GM12872 (cell line): ENCODE measurements at regions not wholly inside any gene's neighbourhood (a gene's known extent, or its start where the extent isn't known, plus 50 kb on each side); places are given as distances from the start of the nearest gene placed in this dataset.

Experiments used
- CTCF ChIP-seq: IDR thresholded peaks from 3 replicates; pipeline ENCODE4 v1.5.1; 2011; ENCODE audit warnings: low read depth, mild to moderate bottlenecking, low read length, moderate library complexity; ENCODE audit not compliant: insufficient read depth

GRCh38 chr4:111720866-111721265, 424.4 kb upstream of the FAM241A start:
- no peak for TF ChIP-seq CTCF

DNA sequence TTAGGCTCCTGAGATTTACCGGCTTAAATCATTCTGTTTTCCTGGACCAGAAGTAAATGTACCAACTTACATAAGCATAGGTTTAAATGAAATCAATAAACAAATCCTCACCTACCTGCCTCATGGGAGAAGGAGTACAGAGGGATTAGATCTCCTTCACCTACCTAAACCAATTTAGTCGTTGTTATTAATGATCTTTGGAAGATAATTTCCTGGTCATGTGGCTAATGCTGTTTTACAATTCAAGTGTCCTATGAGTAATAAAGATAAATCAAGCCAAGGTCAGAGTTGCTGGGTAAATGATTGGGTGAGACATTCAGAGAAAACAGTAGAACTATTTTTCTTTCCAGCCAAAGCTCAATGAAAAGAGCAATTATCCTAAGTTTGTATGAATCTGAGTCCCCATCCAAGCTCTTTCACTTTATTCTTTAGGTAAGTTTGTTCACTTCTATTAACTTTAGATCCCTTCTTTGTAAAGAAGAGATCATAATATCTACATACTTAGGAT, 423.0 kb upstream of the FAM241A start:
- TF ChIP-seq CTCF, result no peak

DNA sequence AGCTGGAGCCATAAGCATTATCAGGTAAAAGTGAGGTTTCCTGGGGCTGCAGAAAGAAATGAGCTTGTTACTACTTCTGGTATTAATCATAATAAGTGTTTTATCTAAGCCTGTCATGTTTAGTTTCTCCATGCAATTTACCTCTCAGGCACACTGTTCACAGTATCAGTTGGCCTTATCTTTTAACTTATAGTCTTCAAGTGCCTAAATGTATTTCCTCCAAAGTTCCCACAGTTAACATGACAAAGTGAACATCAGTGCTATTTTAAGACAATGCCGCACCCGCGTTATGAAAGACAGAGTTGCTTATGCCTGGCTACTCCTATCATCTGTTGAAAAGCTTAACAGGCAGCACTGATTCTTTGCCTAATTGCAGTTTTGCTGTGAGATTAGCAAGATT, 408.7 kb upstream of the FAM241A start:
- no peak for TF ChIP-seq CTCF

GRCh38 chr4:111744847-111745246, 400.4 kb upstream of the FAM241A start:
- no peak for TF ChIP-seq CTCF

- TF ChIP-seq CTCF, result no peak
Observed at GRCh38 chr4:111748157-111748556, 397.1 kb upstream of the FAM241A start.

DNA sequence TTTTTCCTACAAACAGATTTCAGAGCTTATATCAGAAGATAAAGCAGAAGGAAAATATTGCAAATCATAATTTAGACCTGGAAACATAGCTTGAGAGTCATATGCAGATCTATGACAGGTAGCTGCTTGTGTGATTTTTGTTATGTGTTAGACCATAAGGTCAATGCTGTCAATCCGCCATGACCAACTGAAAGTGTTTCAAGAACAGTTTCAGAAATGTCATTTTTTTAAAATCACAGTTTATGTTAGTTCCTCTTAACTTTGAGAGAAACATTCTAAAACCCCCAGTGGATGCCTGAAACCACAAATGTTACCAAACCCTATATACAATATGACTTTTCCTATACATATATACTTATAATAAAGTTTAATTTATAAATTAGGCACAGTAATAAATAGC, 391.3 kb upstream of the FAM241A start:
- no peak for TF ChIP-seq CTCF

DNA sequence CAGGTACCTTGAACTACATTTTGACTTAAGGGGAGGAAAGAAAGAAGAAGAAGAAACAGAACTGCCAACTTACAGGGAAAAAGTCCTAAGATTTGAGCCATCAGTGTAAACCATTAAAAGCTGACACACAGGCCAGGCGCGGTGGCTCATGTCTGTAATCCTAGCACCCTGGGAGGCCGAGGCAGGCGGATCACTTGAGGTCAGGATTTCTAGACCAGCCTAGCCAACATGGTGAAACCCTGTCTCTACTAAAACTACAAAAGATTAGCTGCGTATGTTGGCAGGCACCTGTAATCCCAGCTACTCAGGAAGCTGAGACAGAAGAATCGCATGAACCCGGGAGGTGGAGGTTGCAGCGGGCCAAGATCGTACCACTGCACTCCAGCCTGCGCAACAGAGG, 389.7 kb upstream of the FAM241A start:
- TF ChIP-seq CTCF, result no peak

GRCh38 chr4:111761531-111761930, 383.7 kb upstream of the FAM241A start:
- TF ChIP-seq CTCF, result no peak
